GM12865 (cell line): ENCODE measurements at regions not wholly inside any gene's neighbourhood (a gene's known extent, or its start where the extent isn't known, plus 50 kb on each side); places are given as distances from the start of the nearest gene placed in this dataset.
"Not testable (repeated sequence)": the region's sequence is repeated elsewhere in the genome, so short reads cannot be mapped to it uniquely, and the experiment has no call there.

Experiments
- DNase-seq: peaks from one replicate; pipeline ENCODE4 v3.0.0; 2010; ENCODE audit warnings: low read depth
- H3K4me3 ChIP-seq: 2 replicates; pipeline ENCODE4 v1.5.1; 2011; ENCODE audit warnings: mild to moderate bottlenecking, low read depth, low read length, control low read depth
- TF ChIP-seq, protein P1 (sequence below): IDR thresholded peaks from 2 replicates; pipeline ENCODE4 v1.5.1; 2011; ENCODE audit warnings: low read length, control low read depth, low read depth, inconsistent platforms; ENCODE audit not compliant: insufficient read depth; ENCODE audit errors: missing control alignments

DNA sequence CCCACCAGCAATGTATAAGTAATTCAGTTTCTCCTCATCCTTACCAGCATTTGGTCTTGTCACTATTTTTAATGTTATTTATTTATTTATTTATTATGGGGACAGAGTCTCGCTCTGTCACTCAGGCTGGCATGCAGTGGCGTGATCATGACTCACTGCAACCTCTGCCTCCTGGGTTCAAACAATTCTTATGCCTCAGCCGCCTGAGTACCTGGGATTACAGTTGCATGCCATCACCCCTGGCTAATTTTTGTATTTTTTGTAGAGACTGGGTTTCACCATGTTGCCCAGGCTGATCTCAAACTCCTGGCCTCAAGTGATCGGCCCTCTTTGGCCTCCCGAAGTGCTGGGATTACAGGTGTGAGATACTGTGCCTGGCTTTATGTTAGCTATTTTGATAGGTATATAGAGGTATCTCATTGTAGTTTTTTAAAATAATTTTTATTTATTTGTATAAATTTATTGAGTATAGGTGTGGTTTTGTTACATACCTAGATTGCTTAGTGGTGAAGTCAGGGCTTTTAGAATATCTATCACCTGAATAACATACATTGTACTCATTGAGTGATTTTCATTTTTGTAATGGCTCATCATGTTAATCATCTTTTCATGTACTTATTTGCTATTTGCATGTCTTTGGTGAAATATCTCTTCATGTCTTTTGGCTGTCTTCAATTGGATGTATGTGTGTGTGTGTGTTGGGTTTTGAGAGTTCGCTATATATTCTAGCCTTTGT, 53.3 kb downstream of the TANC2 start:
- TF ChIP-seq, protein P1, sequence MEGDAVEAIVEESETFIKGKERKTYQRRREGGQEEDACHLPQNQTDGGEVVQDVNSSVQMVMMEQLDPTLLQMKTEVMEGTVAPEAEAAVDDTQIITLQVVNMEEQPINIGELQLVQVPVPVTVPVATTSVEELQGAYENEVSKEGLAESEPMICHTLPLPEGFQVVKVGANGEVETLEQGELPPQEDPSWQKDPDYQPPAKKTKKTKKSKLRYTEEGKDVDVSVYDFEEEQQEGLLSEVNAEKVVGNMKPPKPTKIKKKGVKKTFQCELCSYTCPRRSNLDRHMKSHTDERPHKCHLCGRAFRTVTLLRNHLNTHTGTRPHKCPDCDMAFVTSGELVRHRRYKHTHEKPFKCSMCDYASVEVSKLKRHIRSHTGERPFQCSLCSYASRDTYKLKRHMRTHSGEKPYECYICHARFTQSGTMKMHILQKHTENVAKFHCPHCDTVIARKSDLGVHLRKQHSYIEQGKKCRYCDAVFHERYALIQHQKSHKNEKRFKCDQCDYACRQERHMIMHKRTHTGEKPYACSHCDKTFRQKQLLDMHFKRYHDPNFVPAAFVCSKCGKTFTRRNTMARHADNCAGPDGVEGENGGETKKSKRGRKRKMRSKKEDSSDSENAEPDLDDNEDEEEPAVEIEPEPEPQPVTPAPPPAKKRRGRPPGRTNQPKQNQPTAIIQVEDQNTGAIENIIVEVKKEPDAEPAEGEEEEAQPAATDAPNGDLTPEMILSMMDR, result no peak
- no peak overlapping the region for H3K4me3 ChIP-seq
- DNase-seq, result no peak

DNA sequence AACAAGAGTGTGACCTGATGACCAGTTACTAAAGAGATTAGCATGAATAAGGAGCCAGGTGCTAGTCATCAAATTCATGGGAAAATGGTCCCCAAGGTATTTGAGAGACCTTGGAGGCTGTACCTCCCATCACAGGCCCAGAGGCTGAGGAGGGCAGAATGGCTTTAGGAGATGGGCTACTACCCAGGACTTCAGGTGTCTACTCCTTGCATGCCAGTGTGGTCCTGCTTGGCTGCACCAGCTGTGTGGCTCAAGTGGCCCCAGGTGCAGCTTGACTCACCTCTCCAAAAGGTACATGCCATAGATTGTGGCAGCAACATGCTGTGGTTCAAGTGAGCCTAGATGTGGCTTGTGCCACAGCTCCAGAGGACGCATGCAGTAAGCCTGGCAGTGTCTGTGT, 56.5 kb downstream of the TANC2 start:
- DNase-seq, result no peak
- no peak overlapping the region for H3K4me3 ChIP-seq
- TF ChIP-seq, protein P1, result no peak

DNA sequence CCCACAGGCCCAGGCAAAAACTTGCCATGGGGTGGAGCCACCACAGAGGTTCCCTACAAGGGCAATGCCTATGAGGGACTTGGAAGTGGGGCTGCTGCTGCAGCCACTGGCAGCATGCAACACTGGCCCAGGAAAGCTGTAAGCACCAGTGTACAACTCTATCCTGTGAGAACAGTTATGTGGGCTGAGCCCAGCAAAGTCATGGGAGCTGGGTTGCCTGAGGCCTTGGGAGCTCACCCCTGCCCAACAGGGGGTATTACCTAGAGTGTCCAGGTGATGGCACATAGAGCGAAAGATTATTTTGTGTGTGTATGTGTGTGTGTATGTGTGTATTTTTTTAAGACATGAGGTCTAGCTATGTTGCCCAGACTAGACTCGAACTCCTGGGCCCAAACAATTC, 57.0 kb downstream of the TANC2 start:
- H3K4me3 ChIP-seq, result no peak overlapping the region
- TF ChIP-seq, protein P1, result no peak
- DNase-seq, result no peak

DNA sequence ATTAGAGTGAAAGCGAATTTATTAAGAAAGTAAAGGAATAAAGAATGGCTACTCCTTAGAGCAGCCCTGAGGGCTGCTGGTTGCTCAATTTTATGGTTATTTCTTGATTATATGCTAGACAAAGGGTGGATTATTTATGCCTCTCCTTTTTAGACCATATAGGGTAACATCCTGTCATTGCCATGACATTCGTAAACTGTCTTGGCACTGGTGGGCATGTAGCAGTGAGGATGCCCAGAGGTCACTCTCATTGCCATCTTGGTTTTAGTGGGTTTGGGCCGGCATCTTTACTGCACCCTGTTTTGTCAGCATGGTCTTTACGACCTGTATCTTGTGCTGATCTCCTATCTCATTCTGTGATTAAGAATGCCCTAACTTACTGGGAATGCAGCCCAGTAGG, 58.2 kb downstream of the TANC2 start:
- TF ChIP-seq, protein P1, result no peak
- no peak for DNase-seq
- no peak overlapping the region for H3K4me3 ChIP-seq

DNA sequence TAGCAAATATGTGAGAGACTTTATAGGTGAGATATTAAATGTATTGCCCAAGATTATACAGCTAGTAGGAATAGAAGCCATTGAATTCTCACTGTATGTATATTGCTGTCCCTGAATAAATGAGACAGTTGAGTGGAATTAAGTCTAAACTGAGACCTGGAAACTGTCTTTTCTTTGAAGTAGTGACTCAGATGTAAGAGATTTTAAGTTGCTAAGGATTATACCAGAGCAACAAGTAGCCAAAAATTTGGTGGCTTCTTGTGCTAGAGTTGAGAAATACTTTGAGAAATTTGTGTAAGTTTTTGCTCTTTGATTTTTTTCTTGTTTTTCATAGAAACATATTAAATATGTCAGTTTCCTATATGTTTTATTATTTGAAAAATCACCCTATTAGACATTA, 58.7 kb downstream of the TANC2 start:
- H3K4me3 ChIP-seq, result no peak overlapping the region
- TF ChIP-seq, protein P1, result no peak
- DNase-seq, result no peak

DNA sequence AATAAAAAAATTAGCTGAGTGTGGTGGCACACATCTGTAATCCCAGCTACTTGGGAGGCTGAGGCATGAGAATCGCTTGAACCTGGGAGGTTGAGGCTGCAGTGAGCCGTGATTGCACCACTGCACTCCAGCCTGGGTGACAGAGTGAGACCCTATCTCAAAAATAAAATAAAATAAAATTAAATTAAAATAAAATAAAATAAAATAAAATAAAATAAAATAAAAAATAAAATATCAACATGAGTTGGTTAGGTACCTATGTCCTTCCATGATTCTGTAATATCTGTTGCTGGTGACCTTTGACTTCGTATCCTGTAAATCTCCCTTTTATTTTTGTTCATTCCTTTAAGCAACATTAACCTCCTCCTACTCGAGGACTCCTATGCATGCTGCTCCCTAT, 59.6 kb downstream of the TANC2 start:
- H3K4me3 ChIP-seq, DNase-seq: not testable (repeated sequence)

DNA sequence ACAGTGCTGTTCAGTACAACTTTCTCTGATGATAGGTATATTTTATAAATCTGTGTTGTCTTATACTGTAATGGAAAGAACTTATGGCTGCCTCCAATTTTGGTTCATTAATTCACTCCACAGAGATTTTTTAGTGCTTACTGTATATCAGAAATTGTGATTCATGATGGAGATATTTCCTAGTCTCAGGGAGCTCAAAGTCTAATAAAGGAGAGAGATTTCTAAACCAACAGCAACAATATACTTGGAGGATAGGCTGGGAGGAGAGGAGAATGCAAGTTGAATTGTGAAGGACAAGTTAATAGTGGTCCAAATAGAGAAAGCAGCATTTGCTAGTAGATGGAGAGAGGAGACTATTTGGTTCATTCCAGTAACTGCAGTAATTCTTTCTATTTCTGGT, 63.5 kb downstream of the TANC2 start:
- no peak for DNase-seq
- H3K4me3 ChIP-seq, result no peak overlapping the region
- TF ChIP-seq, protein P1, result no peak

DNA sequence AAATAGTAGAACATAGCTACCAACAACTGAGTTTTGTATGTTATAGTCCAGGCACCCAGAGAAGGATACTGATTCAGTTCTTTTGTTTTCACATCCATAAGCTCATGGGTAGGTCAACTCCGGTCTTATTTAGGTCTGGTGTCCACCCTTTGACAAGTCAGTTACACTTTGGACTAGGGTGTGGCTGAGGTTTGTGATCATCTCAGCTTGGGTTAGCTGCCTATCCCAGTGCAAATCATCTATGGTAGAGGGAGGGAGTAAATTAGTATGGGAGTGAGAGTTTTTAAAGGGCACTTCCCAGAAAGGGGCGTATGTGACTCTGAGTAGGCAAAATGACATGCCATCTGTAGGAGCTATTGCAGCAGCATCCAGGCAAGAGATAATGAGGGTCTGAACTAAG, 66.1 kb downstream of the TANC2 start:
- no peak overlapping the region for H3K4me3 ChIP-seq
- DNase-seq, result no peak
- TF ChIP-seq, protein P1, result no peak
